Suprapubic skin (tissue), 4 donors: ENCODE measurements at regions not wholly inside any gene's neighbourhood (a gene's known extent, or its start where the extent isn't known, plus 50 kb on each side); places are given as distances from the start of the nearest gene placed in this dataset.

Experiments used
- CTCF ChIP-seq, 2 donors: fragments of 200-600 bp in 1 of 2; fragments of 450-650 bp in 1 of 2; sonication (generic) in 1 of 2; IDR thresholded peaks; one replicate each; pipeline ENCODE4 v1.5.1; 2016 to 2019; ENCODE audit warnings: antibody characterized with exemption in 2 of 2, mild to moderate bottlenecking in 1 of 2, moderate library complexity in 1 of 2
- EP300 ChIP-seq: sonication (generic); formaldehyde crosslinking; IDR thresholded peaks from one replicate; pipeline ENCODE4 v1.6.1; 2017; ENCODE audit warnings: antibody characterized with exemption
- POLR2A ChIP-seq, 2 donors: fragments of 450-650 bp; IDR thresholded peaks; one replicate each; pipeline ENCODE4 v1.6.1; 2017; ENCODE audit warnings: antibody characterized with exemption in 2 of 2, mild to moderate bottlenecking in 2 of 2, moderate library complexity in 2 of 2
- POLR2AphosphoS5 ChIP-seq, 3 donors: sonication (generic); formaldehyde crosslinking; IDR thresholded peaks; one replicate each; pipeline ENCODE4 v1.6.1; 2017; ENCODE audit warnings: antibody characterized with exemption in 3 of 3

- TF ChIP-seq CTCF (IDR thresholded peaks at IDR 0.05) (no peak), POLR2A (IDR thresholded peaks at IDR 0.05) (no peak), POLR2AphosphoS5 (IDR thresholded peaks at IDR 0.05) (no peak), EP300 (no peak)
Measured at GRCh38 chr19:29042450-29042849, 170.5 kb downstream of the UQCRFS1 start.
